SH-SY5Y (cell line): ENCODE measurements at regions not wholly inside any gene's neighbourhood (a gene's known extent, or its start where the extent isn't known, plus 50 kb on each side); places are given as distances from the start of the nearest gene placed in this dataset.

Source experiments
- GATA2 ChIP-seq: IDR thresholded peaks from 2 replicates; pipeline ENCODE4 v1.6.1; 2011; ENCODE audit warnings: mild to moderate bottlenecking, low read depth, low read length
- GATA3 ChIP-seq: IDR thresholded peaks from 2 replicates; pipeline ENCODE4 v1.6.1; 2011; ENCODE audit warnings: low read depth, mild to moderate bottlenecking, low read length, moderate library complexity

- no peak for TF ChIP-seq GATA2
- no peak for TF ChIP-seq GATA3
Observed at GRCh38 chr4:54558889-54559677, 98.7 kb upstream of the KIT start.
